ENCODE measurements at regions not wholly inside any gene's neighbourhood (a gene's known extent, or its start where the extent isn't known, plus 50 kb on each side); places are given as distances from the start of the nearest gene placed in this dataset.

DNA sequence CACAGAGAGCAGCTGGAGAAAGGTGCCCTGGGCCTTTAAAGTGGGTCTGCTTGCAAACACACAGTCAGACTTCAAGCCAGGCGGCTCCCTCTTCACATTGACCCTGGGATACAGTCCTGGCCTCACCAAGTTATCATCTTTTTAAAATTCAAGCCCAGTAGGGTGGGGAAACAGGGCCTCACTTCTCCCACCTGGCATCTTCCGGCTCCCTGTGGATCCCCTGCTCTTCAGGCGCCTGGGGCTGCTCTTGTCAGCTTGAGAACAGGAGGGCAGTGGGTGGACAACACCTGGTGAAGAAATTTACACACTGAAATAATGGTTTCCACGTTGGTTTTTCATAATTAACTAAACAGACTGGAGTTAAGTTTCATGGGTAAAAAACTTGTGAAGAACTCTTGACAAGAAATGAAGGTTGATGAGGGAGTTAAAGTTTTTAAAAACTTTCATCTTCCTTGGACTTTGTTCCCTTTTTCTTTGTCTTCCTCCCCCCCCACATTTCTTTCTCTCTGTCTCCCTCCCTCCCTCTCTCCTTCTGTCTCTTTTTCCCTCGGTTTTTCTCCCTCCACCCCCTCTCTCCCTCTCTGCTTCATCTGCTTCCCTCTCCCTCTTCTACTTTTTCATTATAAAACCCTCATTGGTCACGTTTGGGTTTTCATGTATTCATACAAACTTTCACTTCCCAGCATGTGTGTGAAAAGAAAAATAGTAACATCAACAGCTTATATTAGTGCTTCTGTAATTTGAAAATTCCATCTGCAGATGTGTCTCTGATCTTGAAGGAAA lies 219.6 kb downstream of the DMRT2 start:
- Histone ChIP-seq H3K4me3 (ENCODE audit: low read length in 2 of 2) (no peak overlapping the region), H3K27ac (ENCODE audit: low read depth in 1 of 2, low read length in 1 of 2) (no peak overlapping the region), H3K9me3 (ENCODE audit: control insufficient read depth in 2 of 2, insufficient read depth in 1 of 2, low read length in 1 of 2) (no peaks in the 10 kb centered on the region), H3K36me3 (ENCODE audit: control insufficient read depth in 2 of 2, insufficient read depth in 2 of 2, low read length in 1 of 2) (no peaks in the 10 kb centered on the region), H3K27me3 (ENCODE audit: control insufficient read depth in 2 of 2, insufficient read depth in 1 of 2, low read length in 1 of 2) (no peaks in the 10 kb centered on the region), H3K4me1 (ENCODE audit: control insufficient read depth in 2 of 2, insufficient read depth in 2 of 2, low read length in 2 of 2) (no peaks in the 10 kb centered on the region)
- DNase-seq (ENCODE audit: low read depth in 6 of 9, low spot score in 9 of 9): no peak
- 55% methylated on average over 6 of the region's 6 CpGs for WGBS

GRCh38 chr9:1271367-1271766 lies 221.2 kb downstream of the DMRT2 start:
- no peak overlapping the region for H3K27ac ChIP-seq (ENCODE audit: low read depth in 1 of 2, low read length in 1 of 2)
- H3K9me3 ChIP-seq (ENCODE audit: control insufficient read depth in 2 of 2, insufficient read depth in 1 of 2, low read length in 1 of 2): no peaks in the 10 kb centered on the region
- H3K36me3 ChIP-seq (ENCODE audit: control insufficient read depth in 2 of 2, insufficient read depth in 2 of 2, low read length in 1 of 2): no peaks in the 10 kb centered on the region
- 48% methylated on average over 2 of the region's 2 CpGs for WGBS
- no peaks in the 10 kb centered on the region for H3K4me1 ChIP-seq (ENCODE audit: control insufficient read depth in 2 of 2, insufficient read depth in 2 of 2, low read length in 2 of 2)
- no peaks in the 10 kb centered on the region for H3K27me3 ChIP-seq (ENCODE audit: control insufficient read depth in 2 of 2, insufficient read depth in 1 of 2, low read length in 1 of 2)
- no peak for DNase-seq (ENCODE audit: low read depth in 6 of 9, low spot score in 9 of 9)
- H3K4me3 ChIP-seq (ENCODE audit: low read length in 2 of 2): no peak overlapping the region

GRCh38 chr9:1271786-1272185 lies 221.6 kb downstream of the DMRT2 start:
- DNase-seq (ENCODE audit: low read depth in 6 of 9, low spot score in 9 of 9): no peak
- Histone ChIP-seq H3K27ac (ENCODE audit: low read depth in 1 of 2, low read length in 1 of 2) (no peak overlapping the region), H3K27me3 (ENCODE audit: control insufficient read depth in 2 of 2, insufficient read depth in 1 of 2, low read length in 1 of 2) (no peaks in the 10 kb centered on the region), H3K9me3 (ENCODE audit: control insufficient read depth in 2 of 2, insufficient read depth in 1 of 2, low read length in 1 of 2) (no peaks in the 10 kb centered on the region), H3K36me3 (ENCODE audit: control insufficient read depth in 2 of 2, insufficient read depth in 2 of 2, low read length in 1 of 2) (no peaks in the 10 kb centered on the region), H3K4me1 (ENCODE audit: control insufficient read depth in 2 of 2, insufficient read depth in 2 of 2, low read length in 2 of 2) (no peaks in the 10 kb centered on the region), H3K4me3 (ENCODE audit: low read length in 2 of 2) (no peak overlapping the region)
- 87% methylated on average over 2 of the region's 2 CpGs for WGBS

DNA sequence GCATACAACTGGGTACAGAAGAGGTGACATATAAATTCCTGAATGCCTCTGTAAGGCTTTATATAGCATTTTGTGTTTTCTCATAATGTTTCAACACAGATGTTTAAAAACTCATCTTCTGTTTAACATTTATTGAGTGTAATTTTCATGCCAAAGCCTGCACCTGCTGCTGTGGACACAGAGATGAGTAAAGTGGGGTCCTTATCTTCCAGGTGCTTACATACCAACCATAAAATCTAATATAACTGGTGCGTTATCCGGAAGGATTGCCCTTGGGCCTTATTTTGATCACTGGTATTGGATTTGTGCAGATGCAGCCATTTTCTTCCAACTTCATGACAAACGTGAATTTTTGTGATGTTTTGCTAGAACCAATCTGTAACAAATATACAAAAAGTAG lies 222.3 kb downstream of the DMRT2 start:
- Histone ChIP-seq H3K27ac (ENCODE audit: low read depth in 1 of 2, low read length in 1 of 2) (no peak overlapping the region), H3K36me3 (ENCODE audit: control insufficient read depth in 2 of 2, insufficient read depth in 2 of 2, low read length in 1 of 2) (no peaks in the 10 kb centered on the region), H3K9me3 (ENCODE audit: control insufficient read depth in 2 of 2, insufficient read depth in 1 of 2, low read length in 1 of 2) (no peaks in the 10 kb centered on the region), H3K4me1 (ENCODE audit: control insufficient read depth in 2 of 2, insufficient read depth in 2 of 2, low read length in 2 of 2) (no peaks in the 10 kb centered on the region), H3K4me3 (ENCODE audit: low read length in 2 of 2) (no peak overlapping the region), H3K27me3 (ENCODE audit: control insufficient read depth in 2 of 2, insufficient read depth in 1 of 2, low read length in 1 of 2) (no peaks in the 10 kb centered on the region)
- whole genome bisulfite sequencing: 91% methylated on average over 3 of the region's 3 CpGs
- DNase-seq (ENCODE audit: low read depth in 6 of 9, low spot score in 9 of 9): no peak

GRCh38 chr9:1273859-1274258 lies 223.7 kb downstream of the DMRT2 start:
- 82% methylated on average over 4 of the region's 4 CpGs for WGBS
- no peak for DNase-seq (ENCODE audit: low read depth in 6 of 9, low spot score in 9 of 9)
- Histone ChIP-seq H3K27me3 (ENCODE audit: control insufficient read depth in 2 of 2, insufficient read depth in 1 of 2, low read length in 1 of 2) (no peaks in the 10 kb centered on the region), H3K4me1 (ENCODE audit: control insufficient read depth in 2 of 2, insufficient read depth in 2 of 2, low read length in 2 of 2) (no peaks in the 10 kb centered on the region), H3K4me3 (ENCODE audit: low read length in 2 of 2) (no peak overlapping the region), H3K9me3 (ENCODE audit: control insufficient read depth in 2 of 2, insufficient read depth in 1 of 2, low read length in 1 of 2) (no peaks in the 10 kb centered on the region), H3K27ac (ENCODE audit: low read depth in 1 of 2, low read length in 1 of 2) (no peak overlapping the region), H3K36me3 (ENCODE audit: control insufficient read depth in 2 of 2, insufficient read depth in 2 of 2, low read length in 1 of 2) (no peaks in the 10 kb centered on the region)

GRCh38 chr9:1274334-1274733 lies 224.2 kb downstream of the DMRT2 start:
- H3K4me3 ChIP-seq (ENCODE audit: low read length in 2 of 2): no peak overlapping the region
- no peaks in the 10 kb centered on the region for H3K9me3 ChIP-seq (ENCODE audit: control insufficient read depth in 2 of 2, insufficient read depth in 1 of 2, low read length in 1 of 2)
- no peaks in the 10 kb centered on the region for H3K36me3 ChIP-seq (ENCODE audit: control insufficient read depth in 2 of 2, insufficient read depth in 2 of 2, low read length in 1 of 2)
- H3K27ac ChIP-seq (ENCODE audit: low read depth in 1 of 2, low read length in 1 of 2): no peak overlapping the region
- no peaks in the 10 kb centered on the region for H3K27me3 ChIP-seq (ENCODE audit: control insufficient read depth in 2 of 2, insufficient read depth in 1 of 2, low read length in 1 of 2)
- H3K4me1 ChIP-seq (ENCODE audit: control insufficient read depth in 2 of 2, insufficient read depth in 2 of 2, low read length in 2 of 2): no peaks in the 10 kb centered on the region
- 92% methylated on average over 2 of the region's 2 CpGs for WGBS
- no peak for DNase-seq (ENCODE audit: low read depth in 6 of 9, low spot score in 9 of 9)

DNA sequence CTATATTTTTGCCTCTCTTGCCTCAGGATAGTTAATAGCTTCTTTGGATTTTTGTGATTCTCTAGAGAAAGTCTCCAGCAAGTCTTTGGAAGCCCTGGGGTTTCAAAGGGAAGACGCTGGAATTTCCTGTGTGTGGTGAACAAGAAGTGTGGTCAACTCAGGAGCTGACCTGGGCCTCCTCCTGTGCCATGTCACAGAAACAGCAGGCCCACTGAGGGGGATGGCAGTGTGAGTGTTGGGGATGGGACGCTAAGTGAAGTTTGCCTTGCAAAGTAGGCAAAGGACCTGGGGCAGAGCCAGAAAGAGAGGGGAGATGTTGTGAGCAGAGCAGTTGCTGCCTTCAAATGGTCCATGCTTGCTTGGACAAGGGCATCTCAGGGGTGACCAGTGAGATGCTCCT lies 226.3 kb downstream of the DMRT2 start:
- 48% methylated on average over 2 of the region's 2 CpGs for WGBS
- no peaks in the 10 kb centered on the region for H3K9me3 ChIP-seq (ENCODE audit: control insufficient read depth in 2 of 2, insufficient read depth in 1 of 2, low read length in 1 of 2)
- no peaks in the 10 kb centered on the region for H3K27me3 ChIP-seq (ENCODE audit: control insufficient read depth in 2 of 2, insufficient read depth in 1 of 2, low read length in 1 of 2)
- no peak overlapping the region for H3K4me3 ChIP-seq (ENCODE audit: low read length in 2 of 2)
- no peak for DNase-seq (ENCODE audit: low read depth in 6 of 9, low spot score in 9 of 9)
- H3K27ac ChIP-seq (ENCODE audit: low read depth in 1 of 2, low read length in 1 of 2): no peak overlapping the region
- no peaks in the 10 kb centered on the region for H3K4me1 ChIP-seq (ENCODE audit: control insufficient read depth in 2 of 2, insufficient read depth in 2 of 2, low read length in 2 of 2)
- H3K36me3 ChIP-seq (ENCODE audit: control insufficient read depth in 2 of 2, insufficient read depth in 2 of 2, low read length in 1 of 2): no peaks in the 10 kb centered on the region

- 96% methylated on average over 2 of the region's 2 CpGs for WGBS
- Histone ChIP-seq H3K9me3 (ENCODE audit: control insufficient read depth in 2 of 2, insufficient read depth in 1 of 2, low read length in 1 of 2) (no peaks in the 10 kb centered on the region), H3K4me1 (ENCODE audit: control insufficient read depth in 2 of 2, insufficient read depth in 2 of 2, low read length in 2 of 2) (peaks cover 0 to 3% of the 10 kb centered on the region in 2 donors), H3K36me3 (ENCODE audit: control insufficient read depth in 2 of 2, insufficient read depth in 2 of 2, low read length in 1 of 2) (no peaks in the 10 kb centered on the region), H3K4me3 (ENCODE audit: low read length in 2 of 2) (no peak overlapping the region), H3K27me3 (ENCODE audit: control insufficient read depth in 2 of 2, insufficient read depth in 1 of 2, low read length in 1 of 2) (no peaks in the 10 kb centered on the region), H3K27ac (ENCODE audit: low read depth in 1 of 2, low read length in 1 of 2) (no peak overlapping the region)
- no peak for DNase-seq (ENCODE audit: low read depth in 6 of 9, low spot score in 9 of 9)
These were observed 234.6 kb downstream of the DMRT2 start for GRCh38 chr9:1284727-1285126.

DNA sequence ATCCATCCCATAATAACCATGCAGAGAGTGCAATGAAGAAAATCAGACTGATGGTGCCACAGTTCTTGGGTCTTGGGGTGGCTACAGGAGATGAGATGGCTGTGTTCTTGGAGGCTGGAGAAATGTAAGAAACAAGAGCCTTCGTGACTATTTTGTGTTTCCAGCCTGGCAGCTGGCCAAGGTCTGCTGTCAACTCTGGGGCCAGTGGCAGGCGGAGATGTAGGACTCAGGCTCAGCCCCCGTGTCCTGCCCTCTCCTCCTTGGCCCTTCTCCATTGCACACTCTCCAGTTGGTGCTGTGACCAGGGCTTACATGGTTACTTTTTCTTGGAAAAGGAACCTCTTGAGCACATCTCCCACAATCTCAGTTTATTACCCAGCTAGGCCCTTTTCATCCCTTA lies 235.4 kb downstream of the DMRT2 start:
- Histone ChIP-seq H3K27ac (ENCODE audit: low read depth in 1 of 2, low read length in 1 of 2) (no peak overlapping the region), H3K4me1 (ENCODE audit: control insufficient read depth in 2 of 2, insufficient read depth in 2 of 2, low read length in 2 of 2) (peaks cover 0 to 3% of the 10 kb centered on the region in 2 donors), H3K4me3 (ENCODE audit: low read length in 2 of 2) (no peak overlapping the region), H3K27me3 (ENCODE audit: control insufficient read depth in 2 of 2, insufficient read depth in 1 of 2, low read length in 1 of 2) (no peaks in the 10 kb centered on the region), H3K9me3 (ENCODE audit: control insufficient read depth in 2 of 2, insufficient read depth in 1 of 2, low read length in 1 of 2) (no peaks in the 10 kb centered on the region), H3K36me3 (ENCODE audit: control insufficient read depth in 2 of 2, insufficient read depth in 2 of 2, low read length in 1 of 2) (no peaks in the 10 kb centered on the region)
- DNase-seq (ENCODE audit: low read depth in 6 of 9, low spot score in 9 of 9): no peak
- 88% methylated on average over 3 of the region's 3 CpGs for WGBS

Data from thymus (tissue), 11 donors.